SK-N-MC (cell line): ENCODE measurements at regions not wholly inside any gene's neighbourhood (a gene's known extent, or its start where the extent isn't known, plus 50 kb on each side); places are given as distances from the start of the nearest gene placed in this dataset.

Source experiments
- DNase-seq: peaks from one replicate; pipeline ENCODE4 v3.0.0-alpha.2; 2011; ENCODE audit warnings: low read depth, low spot score
- H3K27ac ChIP-seq: fragments of 200-600 bp; sonication (generic); 2 replicates; pipeline ENCODE4 v1.5.1; 2016; ENCODE audit warnings: mixed run types
- H3K36me3 ChIP-seq: fragments of 200-600 bp; sonication (generic); 2 replicates; pipeline ENCODE4 v1.6.1; 2017; ENCODE audit warnings: antibody characterized with exemption, low read length, mixed read lengths; ENCODE audit not compliant: insufficient read depth
- H3K4me3 ChIP-seq: fragments of 200-600 bp; sonication (generic); 2 replicates; pipeline ENCODE4 v1.5.1; 2016
- H3K9ac ChIP-seq: fragments of 200-600 bp; sonication (generic); 2 replicates; pipeline ENCODE4 v1.8.0; 2017; ENCODE audit warnings: mixed run types, mixed read lengths; ENCODE audit not compliant: insufficient read length
- H3K9me3 ChIP-seq: fragments of 200-600 bp; sonication (generic); 2 replicates; pipeline ENCODE4 v1.6.1; 2017; ENCODE audit warnings: low read depth, mild to moderate bottlenecking, antibody characterized with exemption, low read length, moderate library complexity, mixed read lengths
- EZH2 ChIP-seq: fragments of 200-600 bp; sonication (generic); IDR thresholded peaks from one replicate; pipeline ENCODE4 v1.6.1; 2017; ENCODE audit warnings: antibody characterized with exemption
- FOXP2 ChIP-seq: optimal IDR thresholded peaks from 2 replicates; pipeline ENCODE3; 2011; ENCODE audit warnings: mild to moderate bottlenecking, moderate library complexity; ENCODE audit not compliant: insufficient read depth; ENCODE audit errors: extremely low read length, control extremely low read depth
- POLR2AphosphoS5 ChIP-seq: IDR thresholded peaks from 2 replicates; pipeline ENCODE4 v1.6.1; 2012; ENCODE audit warnings: mild to moderate bottlenecking, low read depth, low read length, borderline replicate concordance

GRCh38 chr5:93673316-93673954, 68.0 kb downstream of the POU5F2 start:
- no peak overlapping the region for H3K4me3 ChIP-seq
- no peak overlapping the region for H3K27ac ChIP-seq
- DNase-seq, result no peak
- no peak overlapping the region for H3K9ac ChIP-seq
- TF ChIP-seq EZH2 (no peak), FOXP2 (no peak), POLR2AphosphoS5 (no peak)
- H3K36me3 ChIP-seq, result no peaks in the 10 kb centered on the region
- no peaks in the 10 kb centered on the region for H3K9me3 ChIP-seq

- H3K36me3 ChIP-seq, result no peaks in the 10 kb centered on the region
- no peak for DNase-seq
- no peak overlapping the region for H3K4me3 ChIP-seq
- no peak overlapping the region for H3K9ac ChIP-seq
- H3K27ac ChIP-seq, result no peak overlapping the region
- TF ChIP-seq EZH2 (no peak), POLR2AphosphoS5 (no peak), FOXP2 (no peak)
- no peaks in the 10 kb centered on the region for H3K9me3 ChIP-seq
Measured at GRCh38 chr5:93665648-93666047, 75.8 kb downstream of the POU5F2 start.

- TF ChIP-seq POLR2AphosphoS5, result no peak
- Histone ChIP-seq H3K4me3 (no peak overlapping the region), H3K36me3 (no peaks in the 10 kb centered on the region), H3K9me3 (no peaks in the 10 kb centered on the region), H3K27ac (no peak overlapping the region), H3K9ac (no peak overlapping the region)
- DNase-seq, result no peak
Measured at GRCh38 chr5:93660677-93661076, 77.7 kb downstream of the NR2F1 start.

- Histone ChIP-seq H3K36me3 (no peaks in the 10 kb centered on the region), H3K9me3 (no peaks in the 10 kb centered on the region), H3K9ac (no peak overlapping the region), H3K4me3 (no peak overlapping the region), H3K27ac (no peak overlapping the region)
- no peak for DNase-seq
- TF ChIP-seq EZH2 (no peak), POLR2AphosphoS5 (no peak), FOXP2 (no peak)
Measured at GRCh38 chr5:93658044-93658443, 75.0 kb downstream of the NR2F1 start.

GRCh38 chr5:93654676-93655075, 71.7 kb downstream of the NR2F1 start:
- H3K9ac ChIP-seq, result no peak overlapping the region
- DNase-seq, result no peak
- TF ChIP-seq POLR2AphosphoS5 (no peak), EZH2 (no peak), FOXP2 (no peak)
- H3K27ac ChIP-seq, result no peak overlapping the region
- no peaks in the 10 kb centered on the region for H3K36me3 ChIP-seq
- no peak overlapping the region for H3K4me3 ChIP-seq
- H3K9me3 ChIP-seq, result no peaks in the 10 kb centered on the region

GRCh38 chr5:93653716-93654115, 70.7 kb downstream of the NR2F1 start:
- no peak for DNase-seq
- no peak overlapping the region for H3K27ac ChIP-seq
- H3K36me3 ChIP-seq, result no peaks in the 10 kb centered on the region
- H3K4me3 ChIP-seq, result no peak overlapping the region
- no peak for TF ChIP-seq EZH2
- no peak overlapping the region for H3K9ac ChIP-seq
- no peaks in the 10 kb centered on the region for H3K9me3 ChIP-seq

- H3K36me3 ChIP-seq, result no peaks in the 10 kb centered on the region
- H3K27ac ChIP-seq, result no peak overlapping the region
- H3K9ac ChIP-seq, result no peak overlapping the region
- no peak for DNase-seq
- no peaks in the 10 kb centered on the region for H3K9me3 ChIP-seq
- no peak overlapping the region for H3K4me3 ChIP-seq
- TF ChIP-seq EZH2 (no peak), POLR2AphosphoS5 (no peak), FOXP2 (no peak)
Measured at GRCh38 chr5:93649234-93649900, 66.3 kb downstream of the NR2F1 start.

GRCh38 chr5:93644760-93645159, 61.7 kb downstream of the NR2F1 start:
- no peak overlapping the region for H3K4me3 ChIP-seq
- H3K36me3 ChIP-seq, result no peaks in the 10 kb centered on the region
- no peak overlapping the region for H3K9ac ChIP-seq
- no peak for DNase-seq
- H3K27ac ChIP-seq, result no peak overlapping the region
- H3K9me3 ChIP-seq, result no peaks in the 10 kb centered on the region
- TF ChIP-seq EZH2 (no peak), FOXP2 (no peak), POLR2AphosphoS5 (no peak)
